A673 (cell line): ENCODE measurements at regions not wholly inside any gene's neighbourhood (a gene's known extent, or its start where the extent isn't known, plus 50 kb on each side); places are given as distances from the start of the nearest gene placed in this dataset.

ENCODE experiments used
- BruUV-seq: library from RNA; stranded (reverse); fragments of 400-500 nt; replicated peaks from 2 replicates; lab custom pipeline; 2021; lab: Mats Ljungman, UMichigan
- CTCF ChIA-PET: fragments of 300-600 bp; sonication (Branson Sonifier 250); formaldehyde crosslinking; loops from one replicate; lab custom pipeline; 2022; ENCODE audit warnings: antibody characterized with exemption; lab: Charles Lee
- POLR2A ChIA-PET: fragments of 300-600 bp; sonication (Branson Sonifier 250); formaldehyde crosslinking; loops from one replicate; lab custom pipeline; 2022; ENCODE audit warnings: antibody characterized with exemption; ENCODE audit not compliant: low non-redundant PET; lab: Charles Lee
- DNase-seq: peaks from one replicate; pipeline ENCODE4 v3.0.0-alpha.2; 2015; ENCODE audit warnings: low spot score
- H3K27ac ChIP-seq: fragments of 200-600 bp; sonication (generic); 2 replicates; pipeline ENCODE4 v1.5.1; 2016; ENCODE audit warnings: mixed run types, low read depth, mild to moderate bottlenecking, mixed read lengths, antibody characterized with exemption, low read length; ENCODE audit not compliant: poor library complexity, severe bottlenecking
- H3K27me3 ChIP-seq: fragments of 200-600 bp; sonication (generic); replicated peaks from 2 replicates; pipeline ENCODE4 v1.6.1; 2017; ENCODE audit warnings: mixed run types, low read depth, mild to moderate bottlenecking, mixed read lengths, antibody characterized with exemption, low read length; ENCODE audit not compliant: insufficient read depth, poor library complexity
- H3K36me3 ChIP-seq: fragments of 200-600 bp; sonication (generic); 2 replicates; pipeline ENCODE4 v1.6.1; 2016; ENCODE audit warnings: mixed run types, mild to moderate bottlenecking, mixed read lengths, antibody characterized with exemption, low read length; ENCODE audit not compliant: insufficient read depth, poor library complexity, severe bottlenecking
- H3K4me1 ChIP-seq: fragments of 200-600 bp; sonication (generic); 2 replicates; pipeline ENCODE4 v1.6.1; 2017; ENCODE audit warnings: mixed run types, mild to moderate bottlenecking, mixed read lengths, antibody characterized with exemption, low read length; ENCODE audit not compliant: insufficient read depth, poor library complexity, severe bottlenecking
- H3K4me3 ChIP-seq: fragments of 200-600 bp; sonication (generic); 2 replicates; pipeline ENCODE4 v1.5.1; 2016; ENCODE audit warnings: low read depth, mixed run types, mild to moderate bottlenecking, mixed read lengths, low read length; ENCODE audit not compliant: poor library complexity, severe bottlenecking
- H3K9me3 ChIP-seq: fragments of 200-600 bp; sonication (generic); 2 replicates; pipeline ENCODE4 v1.6.1; 2016; ENCODE audit warnings: mixed run types, low read depth, mild to moderate bottlenecking, mixed read lengths, antibody characterized with exemption, low read length; ENCODE audit not compliant: poor library complexity, severe bottlenecking
- CTCF ChIP-seq: fragments of 300-800, 200-600 bp; sonication (generic); conservative IDR thresholded peaks from 2 replicates; pipeline ENCODE4 v1.5.1; 2017; ENCODE audit warnings: low read depth, mild to moderate bottlenecking, antibody characterized with exemption, low read length, moderate library complexity, mixed read lengths
- EZH2 ChIP-seq: fragments of 200-600 bp; sonication (generic); IDR thresholded peaks from 2 replicates; pipeline ENCODE4 v1.6.1; 2017; ENCODE audit warnings: borderline replicate concordance, low read depth, mild to moderate bottlenecking, mixed read lengths, antibody characterized with exemption, low read length; ENCODE audit not compliant: poor library complexity, severe bottlenecking
- intact Hi-C: fragments of 100-400 bp; cut with micrococcal nuclease; formaldehyde crosslinking; loops from one replicate; pipeline ENCODE4 v1.10.0; 2022; ENCODE audit not compliant: unreplicated experiment

- Histone ChIP-seq H3K27ac (no peak overlapping the region), H3K36me3 (no peaks in the 10 kb centered on the region), H3K4me3 (no peak overlapping the region), H3K27me3 (no peaks in the 10 kb centered on the region), H3K4me1 (no peaks in the 10 kb centered on the region), H3K9me3 (no peaks in the 10 kb centered on the region)
- ChIA-PET CTCF (no interaction called here), POLR2A (no interaction called here)
- intact Hi-C loops: no loop called here
- no peak for DNase-seq
- no TSS peak for BruUV-seq
- TF ChIP-seq CTCF: no peak
- TF ChIP-seq EZH2: no peak
Measured at GRCh38 chr1:29556657-29557056, 320.3 kb downstream of the PTPRU start.

- Histone ChIP-seq H3K4me3 (no peak overlapping the region), H3K27ac (no peak overlapping the region), H3K9me3 (no peaks in the 10 kb centered on the region), H3K36me3 (no peaks in the 10 kb centered on the region), H3K4me1 (no peaks in the 10 kb centered on the region), H3K27me3 (no peaks in the 10 kb centered on the region)
- TF ChIP-seq CTCF: no peak
- TF ChIP-seq EZH2: no peak
- DNase-seq: no peak
- CTCF ChIA-PET: no interaction called here
- no TSS peak for BruUV-seq
- POLR2A ChIA-PET: no interaction called here
- intact Hi-C loops: no loop called here
Measured at GRCh38 chr1:29555043-29555620, 318.8 kb downstream of the PTPRU start.

GRCh38 chr1:29554208-29554778 is 318.0 kb downstream of the PTPRU start:
- no peaks in the 10 kb centered on the region for H3K27me3 ChIP-seq
- intact Hi-C loops: no loop called here
- no TSS peak for BruUV-seq

More at GRCh38 chr1:29554208-29554778, 318.0 kb downstream of the PTPRU start:
- Histone ChIP-seq H3K36me3 (no peaks in the 10 kb centered on the region), H3K27ac (no peak overlapping the region), H3K4me1 (no peaks in the 10 kb centered on the region), H3K4me3 (no peak overlapping the region), H3K9me3 (no peaks in the 10 kb centered on the region)
- TF ChIP-seq EZH2 (no peak), CTCF (no peak)
- ChIA-PET CTCF (no interaction called here), POLR2A (no interaction called here)
- DNase-seq: no peak
